ENCODE measurements at regions not wholly inside any gene's neighbourhood (a gene's known extent, or its start where the extent isn't known, plus 50 kb on each side); places are given as distances from the start of the nearest gene placed in this dataset.
"Not testable (repeated sequence)": the region's sequence is repeated elsewhere in the genome, so short reads cannot be mapped to it uniquely, and the experiment has no call there.

GRCh38 chr10:23648618-23649017 lies 209.7 kb downstream of the OTUD1 start:
- no peak for DNase-seq (ENCODE audit: low spot score)

- DNase-seq (ENCODE audit: low spot score) = peak; percentile 42
These were observed 217.9 kb downstream of the OTUD1 start for GRCh38 chr10:23656735-23657134.

- DNase-seq (ENCODE audit: low spot score) = no peak
These were observed 218.8 kb downstream of the OTUD1 start for GRCh38 chr10:23657677-23658076.

GRCh38 chr10:23671866-23672265 lies 233.0 kb downstream of the OTUD1 start:
- DNase-seq (ENCODE audit: low spot score) = not testable (repeated sequence)

GRCh38 chr10:23675585-23675984 lies 236.7 kb downstream of the OTUD1 start:
- DNase-seq (ENCODE audit: low spot score) = no peak

- DNase-seq (ENCODE audit: low spot score) = no peak
These were observed 237.4 kb downstream of the OTUD1 start for GRCh38 chr10:23676296-23676695.

GRCh38 chr10:23686722-23687121 lies 247.8 kb downstream of the OTUD1 start:
- no peak for DNase-seq (ENCODE audit: low spot score)

GRCh38 chr10:23692736-23693135 lies 253.9 kb downstream of the OTUD1 start:
- DNase-seq (ENCODE audit: low spot score) = no peak

- no peak for DNase-seq (ENCODE audit: low spot score)
These were observed 254.6 kb downstream of the OTUD1 start for GRCh38 chr10:23693501-23693901.

GRCh38 chr10:23693925-23694324 lies 255.1 kb downstream of the OTUD1 start:
- DNase-seq (ENCODE audit: low spot score) = no peak

- DNase-seq (ENCODE audit: low spot score) = no peak
These were observed 255.6 kb downstream of the OTUD1 start for GRCh38 chr10:23694446-23694920.

GRCh38 chr10:23694921-23695824 lies 256.3 kb downstream of the OTUD1 start:
- no peak for DNase-seq (ENCODE audit: low spot score)

GRCh38 chr10:23695825-23696420 lies 257.0 kb downstream of the OTUD1 start:
- DNase-seq (ENCODE audit: low spot score) = no peak

GRCh38 chr10:23696476-23696875 lies 257.6 kb downstream of the OTUD1 start:
- no peak for DNase-seq (ENCODE audit: low spot score)

GRCh38 chr10:23702977-23703414 lies 264.1 kb downstream of the OTUD1 start:
- DNase-seq (ENCODE audit: low spot score) = peak; percentile 84

- DNase-seq (ENCODE audit: low spot score) = no peak
These were observed 276.5 kb downstream of the OTUD1 start for GRCh38 chr10:23715363-23715762.

- no peak for DNase-seq (ENCODE audit: low spot score)
These were observed 279.0 kb downstream of the OTUD1 start for GRCh38 chr10:23717913-23718312.

- no peak for DNase-seq (ENCODE audit: low spot score)
These were observed 280.1 kb downstream of the OTUD1 start for GRCh38 chr10:23718946-23719345.

GRCh38 chr10:23723796-23724195 lies 284.9 kb downstream of the OTUD1 start:
- DNase-seq (ENCODE audit: low spot score) = no peak

- DNase-seq (ENCODE audit: low spot score) = no peak
These were observed 286.7 kb downstream of the OTUD1 start for GRCh38 chr10:23725548-23725947.

- DNase-seq (ENCODE audit: low spot score) = no peak
These were observed 303.5 kb downstream of the OTUD1 start for GRCh38 chr10:23742368-23742767.

- DNase-seq (ENCODE audit: low spot score) = no peak
These were observed 303.9 kb downstream of the OTUD1 start for GRCh38 chr10:23742807-23743206.

- no peak for DNase-seq (ENCODE audit: low spot score)
These were observed 315.3 kb downstream of the OTUD1 start for GRCh38 chr10:23754179-23754578.

Data from RKO (cell line).